Loucy (cell line): ENCODE measurements at regions not wholly inside any gene's neighbourhood (a gene's known extent, or its start where the extent isn't known, plus 50 kb on each side); places are given as distances from the start of the nearest gene placed in this dataset.
"Not testable (repeated sequence)": the region's sequence is repeated elsewhere in the genome, so short reads cannot be mapped to it uniquely, and the experiment has no call there.

Experiments
- H2AFZ ChIP-seq: fragments of 200-600 bp; sonication (generic); 2 replicates; pipeline ENCODE4 v1.6.0; 2016; ENCODE audit warnings: antibody characterized with exemption, mild to moderate bottlenecking, low read length, moderate library complexity
- H3F3A ChIP-seq: fragments of 200-600 bp; 2 replicates; pipeline ENCODE4 v1.6.0; 2016; ENCODE audit warnings: antibody characterized with exemption, low read depth, mild to moderate bottlenecking
- H3K27me3 ChIP-seq: fragments of 200-600 bp; sonication (generic); 2 replicates; pipeline ENCODE4 v1.6.1; 2014; ENCODE audit warnings: low read length, mild to moderate bottlenecking; ENCODE audit not compliant: insufficient read depth, poor library complexity, severe bottlenecking
- H3K36me3 ChIP-seq: fragments of 200-600 bp; sonication (generic); 2 replicates; pipeline ENCODE4 v1.6.1; 2016; ENCODE audit warnings: low read length; ENCODE audit not compliant: insufficient read depth
- H3K4me1 ChIP-seq: fragments of 200-600 bp; sonication (generic); 2 replicates; pipeline ENCODE4 v1.5.1; 2014; ENCODE audit warnings: low read length, mild to moderate bottlenecking; ENCODE audit not compliant: insufficient read depth, poor library complexity, severe bottlenecking
- H3K4me2 ChIP-seq: fragments of 200-600 bp; sonication (generic); 2 replicates; pipeline ENCODE4 v1.6.0; 2014; ENCODE audit warnings: antibody characterized with exemption, low read length, low read depth, mild to moderate bottlenecking; ENCODE audit not compliant: poor library complexity, severe bottlenecking
- H3K4me3 ChIP-seq: fragments of 200-600 bp; sonication (generic); 2 replicates; pipeline ENCODE4 v1.5.1; 2014; ENCODE audit warnings: low read length, mild to moderate bottlenecking, mixed read lengths; ENCODE audit not compliant: poor library complexity, severe bottlenecking
- H3K79me2 ChIP-seq: fragments of 200-600 bp; sonication (generic); 2 replicates; pipeline ENCODE4 v1.6.1; 2014; ENCODE audit warnings: low read length; ENCODE audit not compliant: insufficient read depth
- H3K9ac ChIP-seq: fragments of 200-600 bp; sonication (generic); 2 replicates; pipeline ENCODE4 v1.6.0; 2014; ENCODE audit warnings: mild to moderate bottlenecking, low read depth, low read length, moderate library complexity; ENCODE audit not compliant: poor library complexity, severe bottlenecking
- H3K9me2 ChIP-seq: fragments of 200-600 bp; sonication (generic); replicated peaks from 2 replicates; pipeline ENCODE4 v1.6.1; 2016; ENCODE audit warnings: low read depth, low read length, mixed read lengths
- H3K9me3 ChIP-seq: fragments of 200-600 bp; sonication (generic); 2 replicates; pipeline ENCODE4 v1.6.1; 2014; ENCODE audit warnings: mild to moderate bottlenecking, antibody characterized with exemption, low read length, low read depth; ENCODE audit not compliant: insufficient read depth
- H4K20me1 ChIP-seq: fragments of 200-600 bp; sonication (generic); 2 replicates; pipeline ENCODE4 v1.6.0; 2014; ENCODE audit warnings: antibody characterized with exemption, low read length, mild to moderate bottlenecking; ENCODE audit not compliant: insufficient read depth, poor library complexity, severe bottlenecking
- CTCF ChIP-seq: fragments of 200-600 bp; sonication (generic); conservative IDR thresholded peaks from 2 replicates; pipeline ENCODE4 v1.5.1; 2014; ENCODE audit warnings: mild to moderate bottlenecking, antibody characterized with exemption, low read length
- EZH2phosphoT487 ChIP-seq: fragments of 200-600 bp; IDR thresholded peaks from 2 replicates; pipeline ENCODE4 v1.6.1; 2018; ENCODE audit warnings: antibody characterized with exemption, mild to moderate bottlenecking, moderate library complexity, borderline replicate concordance

- no peaks in the 10 kb centered on the region for H3K79me2 ChIP-seq
- H2AFZ ChIP-seq, result no peak overlapping the region
- H3K4me2 ChIP-seq, result no peak overlapping the region
- no peaks in the 10 kb centered on the region for H3F3A ChIP-seq
- TF ChIP-seq EZH2phosphoT487, result no peak
- no peak for TF ChIP-seq CTCF
- no peaks in the 10 kb centered on the region for H3K9me2 ChIP-seq
- no peak overlapping the region for H3K4me3 ChIP-seq
- no peaks in the 10 kb centered on the region for H3K36me3 ChIP-seq
- no peaks in the 10 kb centered on the region for H3K9me3 ChIP-seq
- no peaks in the 10 kb centered on the region for H3K27me3 ChIP-seq
- H3K4me1 ChIP-seq, result no peaks in the 10 kb centered on the region
- no peaks in the 10 kb centered on the region for H4K20me1 ChIP-seq
- no peak overlapping the region for H3K9ac ChIP-seq
Observed at GRCh38 chr13:103894626-103895025, 828.4 kb upstream of the SLC10A2 start.

GRCh38 chr13:103884101-103884723, 818.0 kb upstream of the SLC10A2 start:
- H3K36me3 ChIP-seq, result no peaks in the 10 kb centered on the region

GRCh38 chr13:103883698-103884097, 817.5 kb upstream of the SLC10A2 start:
- no peak for TF ChIP-seq EZH2phosphoT487
- H3K4me3 ChIP-seq, result no peak overlapping the region

More at GRCh38 chr13:103884101-103884723, 818.0 kb upstream of the SLC10A2 start:
- no peaks in the 10 kb centered on the region for H3K27me3 ChIP-seq
- H3K4me1 ChIP-seq, result no peaks in the 10 kb centered on the region
- H3K4me3 ChIP-seq, result no peak overlapping the region
- H3F3A ChIP-seq, result no peaks in the 10 kb centered on the region
- no peaks in the 10 kb centered on the region for H3K9me3 ChIP-seq
- H3K79me2 ChIP-seq, result no peaks in the 10 kb centered on the region
- TF ChIP-seq CTCF (no peak), EZH2phosphoT487 (no peak)
- no peak overlapping the region for H2AFZ ChIP-seq
- H3K9ac ChIP-seq, result no peak overlapping the region
- H4K20me1 ChIP-seq, result no peaks in the 10 kb centered on the region
- H3K4me2 ChIP-seq, result no peak overlapping the region
- no peaks in the 10 kb centered on the region for H3K9me2 ChIP-seq

GRCh38 chr13:103883164-103883563, 816.9 kb upstream of the SLC10A2 start:
- H3K9ac ChIP-seq, result no peak overlapping the region
- H3K9me2 ChIP-seq, result no peaks in the 10 kb centered on the region
- no peaks in the 10 kb centered on the region for H3K9me3 ChIP-seq
- H2AFZ ChIP-seq, result no peak overlapping the region
- H3K79me2 ChIP-seq, result no peaks in the 10 kb centered on the region
- TF ChIP-seq CTCF, result no peak
- TF ChIP-seq EZH2phosphoT487, result no peak
- H3K4me1 ChIP-seq, result no peaks in the 10 kb centered on the region
- H3K4me3 ChIP-seq, result no peak overlapping the region
- H3K36me3 ChIP-seq, result no peaks in the 10 kb centered on the region
- no peaks in the 10 kb centered on the region for H4K20me1 ChIP-seq
- H3K4me2 ChIP-seq, result no peak overlapping the region
- H3F3A ChIP-seq, result no peaks in the 10 kb centered on the region
- no peaks in the 10 kb centered on the region for H3K27me3 ChIP-seq

More at GRCh38 chr13:103883698-103884097, 817.5 kb upstream of the SLC10A2 start:
- no peaks in the 10 kb centered on the region for H3F3A ChIP-seq
- no peaks in the 10 kb centered on the region for H3K27me3 ChIP-seq
- H3K4me1 ChIP-seq, result no peaks in the 10 kb centered on the region
- H2AFZ ChIP-seq, result no peak overlapping the region
- no peaks in the 10 kb centered on the region for H3K79me2 ChIP-seq
- no peak overlapping the region for H3K4me2 ChIP-seq
- no peaks in the 10 kb centered on the region for H3K36me3 ChIP-seq
- no peaks in the 10 kb centered on the region for H4K20me1 ChIP-seq
- H3K9me3 ChIP-seq, result no peaks in the 10 kb centered on the region
- H3K9ac ChIP-seq, result no peak overlapping the region
- no peaks in the 10 kb centered on the region for H3K9me2 ChIP-seq

GRCh38 chr13:103880146-103880545, 813.9 kb upstream of the SLC10A2 start:
- not testable (repeated sequence) for H3F3A ChIP-seq, H3K27me3 ChIP-seq, H3K79me2 ChIP-seq, H2AFZ ChIP-seq, H3K4me2 ChIP-seq, H3K4me3 ChIP-seq, H3K36me3 ChIP-seq, H4K20me1 ChIP-seq, H3K9ac ChIP-seq, H3K9me2 ChIP-seq, H3K9me3 ChIP-seq, H3K4me1 ChIP-seq
